ENCODE measurements at regions not wholly inside any gene's neighbourhood (a gene's known extent, or its start where the extent isn't known, plus 50 kb on each side); places are given as distances from the start of the nearest gene placed in this dataset.

- no peaks in the 10 kb centered on the region for H3K9me3 ChIP-seq (ENCODE audit: control insufficient read depth, low read length)
- no peak for DNase-seq
- no peak overlapping the region for H3K27ac ChIP-seq (ENCODE audit: insufficient read depth, low read length, poor library complexity, severe bottlenecking)
- no peaks in the 10 kb centered on the region for H3K4me1 ChIP-seq (ENCODE audit: control insufficient read depth, insufficient read depth, low read length, poor library complexity, severe bottlenecking)
- H3K27me3 ChIP-seq (replicated peaks; ENCODE audit: control insufficient read depth, insufficient read depth, low read length, poor library complexity, severe bottlenecking) = no peaks in the 10 kb centered on the region
- H3K4me3 ChIP-seq (ENCODE audit: insufficient read depth, low read depth, low read length, poor library complexity, severe bottlenecking) = no peak overlapping the region
- H3K36me3 ChIP-seq (ENCODE audit: control insufficient read depth, insufficient read depth, low read length) = no peaks in the 10 kb centered on the region
Observed at GRCh38 chr5:2143088-2143487, 260.4 kb upstream of the IRX4 start.

- Histone ChIP-seq H3K36me3 (ENCODE audit: control insufficient read depth, insufficient read depth, low read length) (no peaks in the 10 kb centered on the region), H3K27me3 (replicated peaks; ENCODE audit: control insufficient read depth, insufficient read depth, low read length, poor library complexity, severe bottlenecking) (no peaks in the 10 kb centered on the region), H3K9me3 (ENCODE audit: control insufficient read depth, low read length) (no peaks in the 10 kb centered on the region), H3K4me3 (ENCODE audit: insufficient read depth, low read depth, low read length, poor library complexity, severe bottlenecking) (no peak overlapping the region), H3K27ac (ENCODE audit: insufficient read depth, low read length, poor library complexity, severe bottlenecking) (no peak overlapping the region), H3K4me1 (ENCODE audit: control insufficient read depth, insufficient read depth, low read length, poor library complexity, severe bottlenecking) (no peaks in the 10 kb centered on the region)
- DNase-seq = no peak
Observed at GRCh38 chr5:2142456-2142954, 259.8 kb upstream of the IRX4 start.

GRCh38 chr5:2141254-2142000 is 258.7 kb upstream of the IRX4 start:
- no peaks in the 10 kb centered on the region for H3K36me3 ChIP-seq (ENCODE audit: control insufficient read depth, insufficient read depth, low read length)
- H3K27ac ChIP-seq (ENCODE audit: insufficient read depth, low read length, poor library complexity, severe bottlenecking) = no peak overlapping the region
- DNase-seq = no peak
- no peak overlapping the region for H3K4me3 ChIP-seq (ENCODE audit: insufficient read depth, low read depth, low read length, poor library complexity, severe bottlenecking)
- H3K4me1 ChIP-seq (ENCODE audit: control insufficient read depth, insufficient read depth, low read length, poor library complexity, severe bottlenecking) = no peaks in the 10 kb centered on the region
- no peaks in the 10 kb centered on the region for H3K9me3 ChIP-seq (ENCODE audit: control insufficient read depth, low read length)
- H3K27me3 ChIP-seq (replicated peaks; ENCODE audit: control insufficient read depth, insufficient read depth, low read length, poor library complexity, severe bottlenecking) = no peaks in the 10 kb centered on the region

GRCh38 chr5:2140501-2141175 is 257.9 kb upstream of the IRX4 start:
- Histone ChIP-seq H3K27me3 (replicated peaks; ENCODE audit: control insufficient read depth, insufficient read depth, low read length, poor library complexity, severe bottlenecking) (no peaks in the 10 kb centered on the region), H3K4me3 (ENCODE audit: insufficient read depth, low read depth, low read length, poor library complexity, severe bottlenecking) (no peak overlapping the region), H3K36me3 (ENCODE audit: control insufficient read depth, insufficient read depth, low read length) (no peaks in the 10 kb centered on the region), H3K27ac (ENCODE audit: insufficient read depth, low read length, poor library complexity, severe bottlenecking) (no peak overlapping the region), H3K9me3 (ENCODE audit: control insufficient read depth, low read length) (no peaks in the 10 kb centered on the region), H3K4me1 (ENCODE audit: control insufficient read depth, insufficient read depth, low read length, poor library complexity, severe bottlenecking) (no peaks in the 10 kb centered on the region)
- DNase-seq = no peak

- Histone ChIP-seq H3K27me3 (replicated peaks; ENCODE audit: control insufficient read depth, insufficient read depth, low read length, poor library complexity, severe bottlenecking) (no peaks in the 10 kb centered on the region), H3K27ac (ENCODE audit: insufficient read depth, low read length, poor library complexity, severe bottlenecking) (no peak overlapping the region), H3K4me3 (ENCODE audit: insufficient read depth, low read depth, low read length, poor library complexity, severe bottlenecking) (no peak overlapping the region), H3K36me3 (ENCODE audit: control insufficient read depth, insufficient read depth, low read length) (no peaks in the 10 kb centered on the region), H3K4me1 (ENCODE audit: control insufficient read depth, insufficient read depth, low read length, poor library complexity, severe bottlenecking) (no peaks in the 10 kb centered on the region), H3K9me3 (ENCODE audit: control insufficient read depth, low read length) (no peaks in the 10 kb centered on the region)
- no peak for DNase-seq
Observed at GRCh38 chr5:2139478-2139877, 256.8 kb upstream of the IRX4 start.

GRCh38 chr5:2138896-2139295 is 256.2 kb upstream of the IRX4 start:
- Histone ChIP-seq H3K27me3 (replicated peaks; ENCODE audit: control insufficient read depth, insufficient read depth, low read length, poor library complexity, severe bottlenecking) (no peaks in the 10 kb centered on the region), H3K27ac (ENCODE audit: insufficient read depth, low read length, poor library complexity, severe bottlenecking) (no peak overlapping the region), H3K9me3 (ENCODE audit: control insufficient read depth, low read length) (no peaks in the 10 kb centered on the region), H3K4me3 (ENCODE audit: insufficient read depth, low read depth, low read length, poor library complexity, severe bottlenecking) (no peak overlapping the region), H3K36me3 (ENCODE audit: control insufficient read depth, insufficient read depth, low read length) (no peaks in the 10 kb centered on the region), H3K4me1 (ENCODE audit: control insufficient read depth, insufficient read depth, low read length, poor library complexity, severe bottlenecking) (no peaks in the 10 kb centered on the region)
- no peak for DNase-seq

GRCh38 chr5:2137444-2138050 is 254.8 kb upstream of the IRX4 start:
- Histone ChIP-seq H3K4me1 (ENCODE audit: control insufficient read depth, insufficient read depth, low read length, poor library complexity, severe bottlenecking) (no peaks in the 10 kb centered on the region), H3K27ac (ENCODE audit: insufficient read depth, low read length, poor library complexity, severe bottlenecking) (no peak overlapping the region), H3K36me3 (ENCODE audit: control insufficient read depth, insufficient read depth, low read length) (no peaks in the 10 kb centered on the region), H3K27me3 (replicated peaks; ENCODE audit: control insufficient read depth, insufficient read depth, low read length, poor library complexity, severe bottlenecking) (no peaks in the 10 kb centered on the region), H3K9me3 (ENCODE audit: control insufficient read depth, low read length) (no peaks in the 10 kb centered on the region), H3K4me3 (ENCODE audit: insufficient read depth, low read depth, low read length, poor library complexity, severe bottlenecking) (no peak overlapping the region)
- DNase-seq = no peak

- H3K4me1 ChIP-seq (ENCODE audit: control insufficient read depth, insufficient read depth, low read length, poor library complexity, severe bottlenecking) = no peaks in the 10 kb centered on the region
- no peaks in the 10 kb centered on the region for H3K27me3 ChIP-seq (replicated peaks; ENCODE audit: control insufficient read depth, insufficient read depth, low read length, poor library complexity, severe bottlenecking)
- H3K9me3 ChIP-seq (ENCODE audit: control insufficient read depth, low read length) = no peaks in the 10 kb centered on the region
- no peaks in the 10 kb centered on the region for H3K36me3 ChIP-seq (ENCODE audit: control insufficient read depth, insufficient read depth, low read length)
- no peak overlapping the region for H3K27ac ChIP-seq (ENCODE audit: insufficient read depth, low read length, poor library complexity, severe bottlenecking)
- no peak for DNase-seq
- H3K4me3 ChIP-seq (ENCODE audit: insufficient read depth, low read depth, low read length, poor library complexity, severe bottlenecking) = no peak overlapping the region
Observed at GRCh38 chr5:2136728-2137333, 254.1 kb upstream of the IRX4 start.

GRCh38 chr5:2135833-2136232 is 253.1 kb upstream of the IRX4 start:
- H3K27ac ChIP-seq (ENCODE audit: insufficient read depth, low read length, poor library complexity, severe bottlenecking) = no peak overlapping the region
- no peak for DNase-seq
- no peak overlapping the region for H3K4me3 ChIP-seq (ENCODE audit: insufficient read depth, low read depth, low read length, poor library complexity, severe bottlenecking)
- H3K9me3 ChIP-seq (ENCODE audit: control insufficient read depth, low read length) = no peaks in the 10 kb centered on the region
- no peaks in the 10 kb centered on the region for H3K36me3 ChIP-seq (ENCODE audit: control insufficient read depth, insufficient read depth, low read length)
- no peaks in the 10 kb centered on the region for H3K27me3 ChIP-seq (replicated peaks; ENCODE audit: control insufficient read depth, insufficient read depth, low read length, poor library complexity, severe bottlenecking)
- no peaks in the 10 kb centered on the region for H3K4me1 ChIP-seq (ENCODE audit: control insufficient read depth, insufficient read depth, low read length, poor library complexity, severe bottlenecking)

GRCh38 chr5:2135354-2135753 is 252.6 kb upstream of the IRX4 start:
- Histone ChIP-seq H3K27ac (ENCODE audit: insufficient read depth, low read length, poor library complexity, severe bottlenecking) (no peak overlapping the region), H3K9me3 (ENCODE audit: control insufficient read depth, low read length) (no peaks in the 10 kb centered on the region), H3K4me3 (ENCODE audit: insufficient read depth, low read depth, low read length, poor library complexity, severe bottlenecking) (no peak overlapping the region), H3K27me3 (replicated peaks; ENCODE audit: control insufficient read depth, insufficient read depth, low read length, poor library complexity, severe bottlenecking) (no peaks in the 10 kb centered on the region), H3K4me1 (ENCODE audit: control insufficient read depth, insufficient read depth, low read length, poor library complexity, severe bottlenecking) (no peaks in the 10 kb centered on the region), H3K36me3 (ENCODE audit: control insufficient read depth, insufficient read depth, low read length) (no peaks in the 10 kb centered on the region)
- DNase-seq = no peak
